C4-2B (cell line): ENCODE measurements at regions not wholly inside any gene's neighbourhood (a gene's known extent, or its start where the extent isn't known, plus 50 kb on each side); places are given as distances from the start of the nearest gene placed in this dataset.

Source experiments
- CTCF ChIP-seq: fragments of 450-650 bp; conservative IDR thresholded peaks from 2 replicates; pipeline ENCODE4 v1.5.1; 2017; ENCODE audit warnings: mild to moderate bottlenecking
- ZFX ChIP-seq: fragments of 450-650 bp; IDR thresholded peaks from 2 replicates; pipeline ENCODE4 v1.6.1; 2017

- TF ChIP-seq CTCF (no peak), ZFX (no peak)
Observed at GRCh38 chr5:103442750-103443149, 119.8 kb downstream of the NUDT12 start.
